PC-3 (cell line): ENCODE measurements at regions not wholly inside any gene's neighbourhood (a gene's known extent, or its start where the extent isn't known, plus 50 kb on each side); places are given as distances from the start of the nearest gene placed in this dataset.

ENCODE experiments used
- EZH2 ChIP-seq: fragments of 300-600 bp; sonication (generic); IDR thresholded peaks from one replicate; pipeline ENCODE4 v1.6.1; 2017; ENCODE audit warnings: antibody characterized with exemption, mild to moderate bottlenecking, low read length; ENCODE audit not compliant: unreplicated experiment
- TF ChIP-seq, protein P1 (sequence below): fragments of 300-600 bp; sonication (generic); conservative IDR thresholded peaks from 2 replicates; pipeline ENCODE4 v1.5.1; 2017; ENCODE audit warnings: antibody characterized with exemption, low read depth, mild to moderate bottlenecking, low read length

DNA sequence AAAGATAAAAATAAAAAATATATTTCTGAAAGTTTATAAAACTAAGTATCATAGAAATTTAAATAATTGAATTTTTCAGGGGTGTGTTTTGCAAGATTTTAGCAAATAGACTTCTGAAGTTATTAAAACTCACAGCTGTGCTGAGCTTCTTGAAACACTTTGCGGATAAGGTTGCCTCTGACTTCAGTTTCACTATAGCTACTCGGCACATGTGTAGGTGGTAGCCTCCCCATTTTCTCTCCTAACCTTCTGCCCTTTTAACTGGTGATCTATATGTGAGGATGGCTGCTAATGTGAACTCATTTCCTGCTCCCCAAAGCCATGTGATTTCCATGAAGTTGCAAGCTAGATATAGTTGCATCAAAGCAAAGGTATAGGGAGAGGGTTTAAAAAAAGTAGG, 129.3 kb upstream of the STMND1 start:
- TF ChIP-seq, protein P1, sequence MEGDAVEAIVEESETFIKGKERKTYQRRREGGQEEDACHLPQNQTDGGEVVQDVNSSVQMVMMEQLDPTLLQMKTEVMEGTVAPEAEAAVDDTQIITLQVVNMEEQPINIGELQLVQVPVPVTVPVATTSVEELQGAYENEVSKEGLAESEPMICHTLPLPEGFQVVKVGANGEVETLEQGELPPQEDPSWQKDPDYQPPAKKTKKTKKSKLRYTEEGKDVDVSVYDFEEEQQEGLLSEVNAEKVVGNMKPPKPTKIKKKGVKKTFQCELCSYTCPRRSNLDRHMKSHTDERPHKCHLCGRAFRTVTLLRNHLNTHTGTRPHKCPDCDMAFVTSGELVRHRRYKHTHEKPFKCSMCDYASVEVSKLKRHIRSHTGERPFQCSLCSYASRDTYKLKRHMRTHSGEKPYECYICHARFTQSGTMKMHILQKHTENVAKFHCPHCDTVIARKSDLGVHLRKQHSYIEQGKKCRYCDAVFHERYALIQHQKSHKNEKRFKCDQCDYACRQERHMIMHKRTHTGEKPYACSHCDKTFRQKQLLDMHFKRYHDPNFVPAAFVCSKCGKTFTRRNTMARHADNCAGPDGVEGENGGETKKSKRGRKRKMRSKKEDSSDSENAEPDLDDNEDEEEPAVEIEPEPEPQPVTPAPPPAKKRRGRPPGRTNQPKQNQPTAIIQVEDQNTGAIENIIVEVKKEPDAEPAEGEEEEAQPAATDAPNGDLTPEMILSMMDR: no peak
- no peak for TF ChIP-seq EZH2
